ENCODE measurements at regions not wholly inside any gene's neighbourhood (a gene's known extent, or its start where the extent isn't known, plus 50 kb on each side); places are given as distances from the start of the nearest gene placed in this dataset.

GRCh38 chr5:130251931-130252330, 347.7 kb downstream of the CHSY3 start:
- Histone ChIP-seq H2BK12ac (ENCODE audit: low read depth, low read length) (no peak overlapping the region), H2AFZ (ENCODE audit: low read length) (no peak overlapping the region), H3K9me3 (ENCODE audit: insufficient read depth in 2 of 2, low read depth in 1 of 2, low read length in 1 of 2) (peaks cover 3 to 8% of the 10 kb centered on the region in 2 experiments; a peak in 2 of 4 replicates), H4K20me1 (replicated peaks in 1 of 2; ENCODE audit: control insufficient read depth in 1 of 2, insufficient read depth in 2 of 2, low read length in 2 of 2) (no peaks in the 10 kb centered on the region), H4K91ac (replicated peaks; ENCODE audit: insufficient read length, low read length) (no peak overlapping the region), H2BK15ac (ENCODE audit: low read length) (no peak overlapping the region), H3K36me3 (ENCODE audit: control insufficient read depth in 2 of 4, insufficient read depth in 4 of 4, low read length in 3 of 4) (no peaks in the 10 kb centered on the region), H4K5ac (ENCODE audit: insufficient read length, low read depth, low read length) (no peak overlapping the region), H4K8ac (ENCODE audit: extremely low read depth, insufficient read depth, low read length) (no peak overlapping the region), H3K79me2 (ENCODE audit: control insufficient read depth in 1 of 2, insufficient read depth in 2 of 2, low read length in 2 of 2) (no peaks in the 10 kb centered on the region), H3K4me3 (ENCODE audit: extremely low read depth in 1 of 4, insufficient read depth in 2 of 4, low read depth in 3 of 4, low read length in 4 of 4) (no peak overlapping the region), H2BK20ac (ENCODE audit: low read length) (no peak overlapping the region), H3K23ac (ENCODE audit: insufficient read length) (no peak overlapping the region), H3K18ac (ENCODE audit: extremely low read depth, low read length) (no peak overlapping the region), H3K4me2 (ENCODE audit: insufficient read depth in 1 of 2, low read depth in 2 of 2, low read length in 2 of 2) (no peak overlapping the region), H3K9ac (replicated peaks in 1 of 4; ENCODE audit: extremely low read depth in 1 of 4, low read depth in 3 of 4, low read length in 3 of 4) (peak overlapping the region in 1 of 4 experiments; percentile 34; a peak in 1 of 7 replicates), H3K79me1 (ENCODE audit: low read depth, low read length) (no peaks in the 10 kb centered on the region), H3K56ac (replicated peaks; ENCODE audit: insufficient read length, low read depth, low read length) (no peak overlapping the region), H3K27ac (ENCODE audit: low read depth, low read length) (no peak overlapping the region), H2BK5ac (ENCODE audit: low read depth, low read length) (no peak overlapping the region), H3K4me1 (replicated peaks in 1 of 4; ENCODE audit: control insufficient read depth in 3 of 4, insufficient read depth in 4 of 4, low read length in 3 of 4) (no peaks in the 10 kb centered on the region), H3K14ac (ENCODE audit: insufficient read length) (no peak overlapping the region), H2AK5ac (ENCODE audit: low read depth, low read length) (no peak overlapping the region), H3K27me3 (replicated peaks in 1 of 4; ENCODE audit: control insufficient read depth in 3 of 4, extremely low read depth in 1 of 4, insufficient read depth in 3 of 4, low read length in 3 of 4) (no peaks in the 10 kb centered on the region), H3K4ac (replicated peaks; ENCODE audit: insufficient read length, low read depth, low read length) (no peak overlapping the region), H2BK120ac (replicated peaks; ENCODE audit: low read depth, low read length) (no peak overlapping the region), H3K23me2 (ENCODE audit: low read depth, low read length) (no peaks in the 10 kb centered on the region)
- FAIRE-seq (no peak), DNase-seq (ENCODE audit: low read depth in 1 of 2, low spot score in 2 of 2) (no peak)
- POLR2A ChIA-PET (ENCODE audit: partially characterized antibody), result no interaction called here
- CTCF ChIA-PET (ENCODE audit: partially characterized antibody), result interaction anchor here (1.5 to 1.9 kb wide), 2 partner anchors 8 to 480 kb away, joined by 3 to 7 read pairs; no protein-coding TSS in a partner anchor
- WGBS, 2 experiments (ENCODE audit: extremely low coverage in 1 of 2, insufficient coverage in 1 of 2, insufficient read length in 1 of 2, insufficient replicate concordance in 2 of 2, low coverage in 1 of 2, low lambda C conversion rate in 2 of 2, missing lambda C conversion rate in 1 of 2), result 96% methylated on average over 1 of the region's 1 CpG; no CpG with 5 or more reads in 1 of the 2 experiments
- TF ChIP-seq TBP (IDR thresholded peaks at IDR 0.05; ENCODE audit: low read depth, low read length), result no peak
- TF ChIP-seq RXRA (IDR thresholded peaks at IDR 0.05; ENCODE audit: insufficient read depth, low read depth, low read length), result no peak
- no peak for TF ChIP-seq EP300 (IDR thresholded peaks at IDR 0.05; ENCODE audit: borderline replicate concordance in 1 of 2, low read depth in 2 of 2, low read length in 2 of 2)
- TF ChIP-seq BACH1 (IDR thresholded peaks at IDR 0.05; ENCODE audit: low read length), result no peak

All from H1 (cell line).